Skin of body (tissue), 1 donor: ENCODE measurements at regions not wholly inside any gene's neighbourhood (a gene's known extent, or its start where the extent isn't known, plus 50 kb on each side); places are given as distances from the start of the nearest gene placed in this dataset.

Experiments
- DNase-seq: peaks from one replicate; lab custom pipeline; 2025; lab: John Stamatoyannopoulos, UW

GRCh38 chr2:9756692-9757250, 86.5 kb upstream of the TAF1B start:
- DNase-seq = no peak

DNA sequence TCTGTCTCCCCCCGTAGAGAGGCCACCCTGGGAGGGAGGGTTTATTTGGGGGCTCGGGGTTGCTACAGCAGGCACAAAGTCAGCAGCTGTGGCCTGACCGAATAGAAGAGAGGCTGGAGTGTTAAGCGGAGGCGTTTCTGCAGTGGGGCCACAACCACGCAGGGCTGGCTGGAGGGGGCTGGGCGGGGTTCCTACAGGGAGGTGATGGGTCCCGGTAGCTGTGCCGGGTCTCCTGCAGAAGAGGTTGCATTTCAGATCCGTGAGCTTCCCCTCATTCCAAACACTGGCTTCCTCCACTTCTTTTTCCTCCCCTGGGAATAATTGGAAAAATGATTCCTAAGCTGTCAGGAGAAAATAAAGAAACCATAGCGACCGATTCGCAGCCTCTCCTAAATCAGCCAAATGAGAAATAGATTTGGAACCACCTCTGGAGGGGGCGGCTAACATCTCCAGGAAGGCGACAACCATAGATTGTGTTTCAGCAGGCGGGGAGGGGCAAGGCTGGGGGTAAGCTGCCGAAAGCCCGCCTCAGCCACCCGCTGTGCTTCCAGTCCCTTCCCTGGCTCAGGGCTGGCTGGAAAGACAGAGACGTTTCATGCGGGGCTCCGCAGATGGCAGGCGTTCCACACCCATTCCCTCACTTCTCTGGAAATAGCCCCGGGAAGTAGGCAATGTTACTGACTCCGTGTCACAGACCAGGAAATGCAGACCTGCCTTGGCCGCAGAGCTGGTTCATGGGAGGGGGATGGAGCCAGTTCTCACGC, 85.6 kb upstream of the TAF1B start:
- DNase-seq = peak; percentile 86

DNA sequence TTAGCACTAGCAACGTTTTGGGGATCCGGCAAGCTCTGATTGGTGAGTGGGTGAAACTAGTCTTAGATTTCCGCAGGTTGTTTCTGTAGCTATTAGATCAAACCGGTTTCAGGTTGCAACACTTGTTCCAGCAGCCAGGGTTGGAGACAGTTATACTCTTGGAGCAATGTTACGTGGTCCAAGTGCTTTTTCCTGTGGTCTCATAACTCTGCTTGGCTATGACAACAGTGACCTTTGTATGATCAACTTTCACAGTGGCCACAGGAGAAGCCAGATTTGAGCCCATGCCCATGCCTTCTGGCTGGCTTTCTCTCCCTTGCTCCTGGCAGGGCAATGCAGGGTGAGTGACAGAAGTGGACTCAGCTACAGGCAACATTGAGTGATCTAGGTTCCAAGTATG, 84.5 kb upstream of the TAF1B start:
- no peak for DNase-seq

- DNase-seq = no peak
These were observed 83.0 kb upstream of the TAF1B start for GRCh38 chr2:9760069-9760901.

- DNase-seq = no peak
These were observed 82.4 kb upstream of the TAF1B start for GRCh38 chr2:9760902-9761228.

DNA sequence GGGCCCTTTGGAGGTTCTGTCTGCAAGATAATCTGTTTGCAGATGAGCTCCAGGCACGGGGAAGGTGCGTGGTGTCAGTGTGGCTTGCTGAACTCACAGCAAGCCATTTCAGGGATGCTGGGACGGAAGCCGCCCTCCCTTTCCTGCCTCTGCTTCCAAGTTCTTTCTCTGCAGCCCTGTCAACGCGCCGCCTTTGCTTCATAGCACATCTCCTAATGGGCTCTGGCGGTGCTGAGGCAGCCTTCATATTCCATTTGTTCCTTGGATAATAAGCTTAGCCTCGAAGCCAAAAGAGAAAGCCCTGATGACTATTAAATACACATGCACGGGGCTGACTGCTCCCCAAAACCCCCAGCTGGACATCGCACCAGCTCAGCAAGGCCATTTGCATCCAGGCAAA, 81.7 kb upstream of the TAF1B start:
- no peak for DNase-seq

DNA sequence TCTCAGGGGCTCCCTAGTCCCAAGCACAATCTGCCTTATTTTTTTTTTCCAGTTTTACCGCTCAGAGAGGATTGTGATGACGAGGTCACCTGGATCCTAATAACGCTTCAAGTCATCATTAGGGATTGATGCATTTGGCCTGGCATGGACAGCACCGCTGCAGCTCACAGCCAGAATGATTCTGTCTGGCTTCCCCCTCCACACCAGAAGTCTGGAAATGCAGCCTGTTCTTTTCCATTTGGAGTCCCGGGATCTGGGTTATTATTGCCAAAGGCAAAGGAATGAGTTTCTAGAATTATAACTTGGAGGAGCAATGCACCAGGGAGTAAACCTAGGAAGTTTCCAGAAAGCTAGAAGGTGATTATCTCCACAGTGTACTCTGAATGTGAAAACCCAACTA, 81.1 kb upstream of the TAF1B start:
- no peak for DNase-seq

DNA sequence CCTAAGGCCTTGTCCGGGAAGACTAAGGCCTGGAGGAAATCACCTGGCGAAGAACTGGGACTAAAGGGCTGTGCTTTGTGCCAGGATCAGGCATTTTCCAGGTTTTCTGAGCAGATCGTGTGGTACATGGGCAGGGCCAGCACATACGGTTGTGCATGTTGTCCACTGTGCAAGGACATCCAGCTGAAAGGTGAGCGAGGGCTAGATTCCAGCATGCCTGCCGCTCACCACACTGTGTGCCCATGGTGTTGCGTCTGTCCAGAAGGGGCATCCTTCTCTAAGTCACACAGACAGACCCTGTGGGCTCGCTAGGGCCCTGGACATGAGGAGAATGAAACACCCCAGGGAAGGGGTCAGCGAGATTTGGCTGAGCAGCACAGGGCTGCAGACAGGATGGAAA, 80.3 kb upstream of the TAF1B start:
- DNase-seq = no peak

GRCh38 chr2:9763356-9764152, 79.7 kb upstream of the TAF1B start:
- no peak for DNase-seq

DNA sequence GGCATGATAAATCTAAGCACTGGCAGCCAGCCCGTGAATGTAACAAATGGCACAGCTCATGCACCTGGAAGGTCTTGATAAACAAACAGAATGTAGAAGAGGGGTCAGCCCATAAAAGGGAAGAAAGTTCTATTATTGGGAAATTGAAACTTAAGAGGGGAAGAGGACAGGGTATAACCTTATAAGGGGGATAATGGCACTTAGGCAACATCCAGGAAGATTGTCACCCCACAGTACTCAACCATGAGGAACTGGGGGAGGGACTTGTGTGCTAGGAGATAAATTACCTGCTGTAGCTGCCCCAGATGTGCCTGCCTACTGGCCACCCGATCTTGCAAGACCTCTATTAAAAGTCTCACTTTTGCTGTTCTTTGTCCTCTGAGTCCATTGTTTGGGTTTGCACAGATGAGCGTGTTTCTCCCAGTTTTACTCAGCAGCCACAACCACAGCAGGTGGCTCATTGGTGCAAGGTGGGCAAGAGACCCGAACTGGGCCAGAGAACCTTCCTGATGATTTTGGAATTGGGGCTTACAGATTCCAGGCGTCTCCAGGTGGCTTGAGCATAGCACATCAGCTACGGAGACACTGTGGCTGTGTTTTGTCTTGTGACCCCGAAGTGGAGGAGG, 79.0 kb upstream of the TAF1B start:
- no peak for DNase-seq

DNA sequence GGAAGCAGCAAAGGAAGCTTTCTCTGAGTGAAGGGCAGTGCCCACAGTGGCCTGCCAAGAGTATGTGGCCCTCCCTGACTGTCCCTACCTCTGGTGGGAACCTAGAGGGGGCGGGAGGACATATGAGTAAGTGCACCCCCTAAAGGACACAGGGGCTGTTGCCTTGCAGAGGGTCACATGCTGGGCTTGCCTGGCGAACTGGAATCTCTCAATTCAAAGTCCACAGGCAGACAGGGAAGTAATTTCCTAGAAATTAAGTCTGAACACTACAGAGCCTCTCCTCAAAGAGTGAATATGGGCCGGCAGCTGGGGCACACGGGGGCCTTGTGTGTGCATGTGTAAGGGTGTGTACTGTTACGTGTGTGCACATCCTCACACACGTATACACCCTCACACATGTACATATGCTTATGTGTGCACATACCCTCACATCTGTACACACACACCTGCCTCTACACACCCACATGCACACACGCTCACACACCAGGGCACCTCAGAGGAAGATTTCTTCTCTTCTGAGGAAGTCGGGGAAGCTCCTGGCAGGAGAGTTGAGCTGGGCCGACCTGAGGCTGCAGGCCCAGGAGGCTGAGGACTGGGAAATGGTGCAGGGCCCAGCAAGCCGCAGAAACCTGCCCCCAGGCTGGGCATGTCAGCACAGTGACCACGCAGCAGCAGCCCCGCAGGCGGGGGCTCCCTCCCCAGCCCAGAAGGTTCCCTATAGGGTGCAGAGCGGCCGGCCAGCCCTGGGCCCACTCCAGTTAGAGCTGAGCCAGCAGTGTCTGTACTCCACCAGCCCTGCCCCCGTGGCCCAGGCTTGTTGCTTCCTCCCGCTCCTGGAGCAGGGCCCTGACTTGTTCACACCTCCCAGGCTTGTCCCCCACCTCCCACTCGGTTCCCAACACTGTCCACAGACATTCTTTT, 77.4 kb upstream of the TAF1B start:
- DNase-seq = no peak

- no peak for DNase-seq
These were observed 75.5 kb upstream of the TAF1B start for GRCh38 chr2:9767656-9768281.

DNA sequence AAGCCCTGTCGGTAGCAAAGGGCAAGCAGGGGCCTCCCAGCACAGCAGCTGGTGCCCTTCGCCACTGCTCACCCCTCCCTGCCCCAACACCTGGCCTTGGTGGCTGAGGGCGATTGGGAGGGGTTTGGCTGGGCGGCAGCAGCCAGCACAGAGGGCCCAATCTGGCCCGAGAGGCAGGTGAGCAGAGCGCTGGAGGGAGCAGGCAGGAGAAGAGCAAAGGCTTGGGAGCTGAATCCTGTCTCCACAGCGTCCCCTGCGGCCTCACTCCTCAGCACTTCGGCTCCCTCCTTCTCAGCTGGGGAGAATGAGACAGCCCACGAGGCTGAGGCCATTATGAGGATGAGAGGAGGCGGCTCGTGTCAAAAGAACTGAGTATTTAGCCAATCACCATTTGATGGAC, 74.9 kb upstream of the TAF1B start:
- DNase-seq = no peak

GRCh38 chr2:9769171-9770005, 73.9 kb upstream of the TAF1B start:
- no peak for DNase-seq

DNA sequence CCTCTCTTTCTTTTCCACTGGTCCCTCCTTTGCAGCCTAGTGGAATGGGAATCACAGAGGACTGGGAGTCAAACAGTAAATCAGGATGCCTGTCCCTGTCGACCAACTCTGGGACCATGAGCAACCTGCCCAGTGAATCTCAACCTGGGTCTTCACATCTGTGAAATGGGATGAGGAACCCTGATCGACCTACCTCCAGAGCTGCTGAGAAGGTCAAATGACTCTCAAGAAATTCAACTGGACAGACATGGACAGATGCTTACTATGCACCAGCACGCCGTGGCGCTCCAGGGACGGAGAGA, 73.3 kb upstream of the TAF1B start:
- no peak for DNase-seq

DNA sequence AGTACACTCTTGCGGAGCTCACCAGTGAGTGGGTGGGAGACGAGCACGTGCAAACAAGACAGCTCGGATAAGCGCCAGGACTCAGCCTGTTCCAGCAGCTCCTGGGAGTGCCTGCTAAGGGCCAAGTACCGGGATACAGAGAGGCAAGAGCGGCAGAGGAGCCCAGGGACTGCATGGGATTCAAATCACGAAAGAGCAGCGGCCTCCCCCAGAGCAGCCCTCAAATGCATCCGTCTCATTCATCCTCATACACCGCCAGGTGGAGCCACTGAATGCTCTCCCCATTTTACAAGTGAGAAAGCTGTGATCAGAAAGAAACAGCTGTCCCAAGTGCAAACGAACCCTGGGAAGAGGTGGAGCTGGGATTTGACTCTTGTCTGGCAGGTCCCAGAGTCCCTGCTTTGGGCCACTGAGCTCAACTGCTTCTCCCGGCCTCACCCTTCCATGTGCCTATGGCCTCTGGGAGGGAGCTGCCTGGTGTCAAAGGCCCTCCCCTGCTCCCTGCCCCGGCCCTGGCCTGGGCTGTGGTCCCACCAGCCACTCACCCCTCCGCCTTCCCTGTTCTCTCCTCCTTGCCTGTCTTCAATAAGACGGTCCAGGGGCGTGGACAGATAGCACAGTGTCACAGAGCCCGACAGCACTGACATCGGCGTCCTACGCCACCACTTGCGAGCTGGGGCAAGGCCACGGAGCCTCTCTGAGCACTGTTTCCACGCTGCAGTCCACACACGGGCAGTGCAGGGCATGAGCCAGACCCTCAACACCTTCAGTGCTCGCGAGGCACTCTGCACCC, 72.8 kb upstream of the TAF1B start:
- peak; percentile 47 for DNase-seq

DNA sequence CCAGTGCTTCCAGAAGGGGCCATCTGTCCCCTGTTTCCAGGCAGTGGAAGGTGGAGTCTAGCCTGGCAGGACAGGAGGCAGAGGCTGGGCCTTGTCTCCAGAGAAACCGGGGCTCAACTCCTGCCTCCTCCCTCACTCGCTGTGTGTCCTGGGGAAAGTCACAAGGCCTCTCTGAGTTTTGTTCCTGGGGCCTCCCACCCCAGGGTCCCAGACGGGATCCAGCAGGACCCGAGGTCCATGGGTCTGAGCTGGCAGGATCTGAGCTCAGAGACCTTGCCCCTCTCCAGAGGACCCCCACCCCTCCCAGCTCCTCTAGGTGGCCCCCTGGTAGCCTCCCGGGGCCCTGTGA, 72.2 kb upstream of the TAF1B start:
- DNase-seq = no peak

- no peak for DNase-seq
These were observed 71.7 kb upstream of the TAF1B start for GRCh38 chr2:9771481-9772017.
